HPDE6-E6E7 (cell line): ENCODE measurements at regions not wholly inside any gene's neighbourhood (a gene's known extent, or its start where the extent isn't known, plus 50 kb on each side); places are given as distances from the start of the nearest gene placed in this dataset.
"Not testable (repeated sequence)": the region's sequence is repeated elsewhere in the genome, so short reads cannot be mapped to it uniquely, and the experiment has no call there.

Source experiments
- DNase-seq: peaks from one replicate; pipeline ENCODE4 v3.0.0; 2011; ENCODE audit warnings: missing footprints; ENCODE audit errors: extremely low spot score

GRCh38 chr11:38721586-38722315 lies 2123.7 kb upstream of the RAG2 start:
- no peak for DNase-seq

GRCh38 chr11:38718659-38719058 lies 2120.6 kb upstream of the RAG2 start:
- DNase-seq, result no peak

- no peak for DNase-seq
Measured at GRCh38 chr11:38718049-38718448, 2120.0 kb upstream of the RAG2 start.

- DNase-seq, result no peak
Measured at GRCh38 chr11:38711110-38711509, 2113.1 kb upstream of the RAG2 start.

- no peak for DNase-seq
Measured at GRCh38 chr11:38710262-38710661, 2112.2 kb upstream of the RAG2 start.

GRCh38 chr11:38700111-38700510 lies 2102.1 kb upstream of the RAG2 start:
- no peak for DNase-seq

GRCh38 chr11:38693306-38693705 lies 2095.3 kb upstream of the RAG2 start:
- no peak for DNase-seq

- not testable (repeated sequence) for DNase-seq
Measured at GRCh38 chr11:38690211-38690610, 2092.2 kb upstream of the RAG2 start.

GRCh38 chr11:38687008-38687407 lies 2089.0 kb upstream of the RAG2 start:
- no peak for DNase-seq

GRCh38 chr11:38683484-38683883 lies 2085.4 kb upstream of the RAG2 start:
- DNase-seq, result no peak

GRCh38 chr11:38680746-38681145 lies 2082.7 kb upstream of the RAG2 start:
- peak; percentile 36 for DNase-seq

- DNase-seq, result no peak
Measured at GRCh38 chr11:38680166-38680565, 2082.1 kb upstream of the RAG2 start.

- DNase-seq, result no peak
Measured at GRCh38 chr11:38672445-38672844, 2074.4 kb upstream of the RAG2 start.

GRCh38 chr11:38667359-38667758 lies 2069.3 kb upstream of the RAG2 start:
- DNase-seq, result no peak

GRCh38 chr11:38648604-38649003 lies 2050.6 kb upstream of the RAG2 start:
- DNase-seq, result no peak

- no peak for DNase-seq
Measured at GRCh38 chr11:38646382-38646781, 2048.3 kb upstream of the RAG2 start.

GRCh38 chr11:38640854-38641253 lies 2042.8 kb upstream of the RAG2 start:
- no peak for DNase-seq

- DNase-seq, result no peak
Measured at GRCh38 chr11:38612701-38613100, 2014.7 kb upstream of the RAG2 start.

GRCh38 chr11:38601371-38601770 lies 2003.3 kb upstream of the RAG2 start:
- DNase-seq, result not testable (repeated sequence)

GRCh38 chr11:38598418-38598817 lies 2000.4 kb upstream of the RAG2 start:
- DNase-seq, result no peak

GRCh38 chr11:38595359-38596016 lies 1997.5 kb upstream of the RAG2 start:
- not testable (repeated sequence) for DNase-seq

GRCh38 chr11:38594895-38595294 lies 1996.9 kb upstream of the RAG2 start:
- DNase-seq, result no peak

GRCh38 chr11:38593649-38594048 lies 1995.6 kb upstream of the RAG2 start:
- no peak for DNase-seq
